AG09309 (cell line): ENCODE measurements at regions not wholly inside any gene's neighbourhood (a gene's known extent, or its start where the extent isn't known, plus 50 kb on each side); places are given as distances from the start of the nearest gene placed in this dataset.
"Not testable (repeated sequence)": the region's sequence is repeated elsewhere in the genome, so short reads cannot be mapped to it uniquely, and the experiment has no call there.

Experiments used
- DNase-seq: peaks from one replicate; pipeline ENCODE4 v3.0.0-alpha.2; 2010; ENCODE audit warnings: low read depth
- H3K4me3 ChIP-seq: 2 replicates; pipeline ENCODE4 v1.5.1; 2011; ENCODE audit warnings: mild to moderate bottlenecking, low read depth, low read length, moderate library complexity; ENCODE audit not compliant: control insufficient read depth
- CTCF ChIP-seq: IDR thresholded peaks from 2 replicates; pipeline ENCODE4 v1.5.1; 2011; ENCODE audit warnings: mild to moderate bottlenecking, low read depth, low read length, inconsistent platforms; ENCODE audit not compliant: insufficient read depth, control insufficient read depth; ENCODE audit errors: missing control alignments

- no peak for TF ChIP-seq CTCF
Measured at GRCh38 chr14:43735932-43736331, 771.2 kb downstream of the FSCB start.

DNA sequence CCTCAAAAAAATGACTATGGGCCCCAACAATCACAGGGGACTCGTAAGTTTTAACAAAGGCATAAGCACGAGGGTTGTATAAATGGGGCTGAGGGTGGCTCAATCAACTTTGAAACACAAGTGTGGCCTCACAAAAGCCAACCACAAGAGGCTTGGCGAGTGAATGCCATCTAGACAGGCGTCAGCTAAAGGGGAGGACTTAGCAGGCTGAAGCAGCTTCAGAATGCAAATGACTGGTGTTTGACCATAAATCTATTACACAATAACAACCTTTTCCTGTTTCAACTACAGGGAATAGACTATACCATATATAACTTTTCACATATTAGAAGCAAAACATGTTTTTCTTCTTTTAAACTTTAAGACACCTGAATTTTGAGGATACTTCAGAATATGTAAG is 777.9 kb downstream of the FSCB start:
- DNase-seq: no peak
- H3K4me3 ChIP-seq: no peak overlapping the region
- no peak for TF ChIP-seq CTCF

More at GRCh38 chr14:43735932-43736331, 771.2 kb downstream of the FSCB start:
- DNase-seq: no peak
- no peak overlapping the region for H3K4me3 ChIP-seq

GRCh38 chr14:43706900-43707299 is 800.2 kb downstream of the FSCB start:
- TF ChIP-seq CTCF: no peak
- peak; percentile 4 for DNase-seq
- no peak overlapping the region for H3K4me3 ChIP-seq

- not testable (repeated sequence) for DNase-seq, H3K4me3 ChIP-seq
Measured at GRCh38 chr14:43698561-43699284, 808.4 kb downstream of the FSCB start.

DNA sequence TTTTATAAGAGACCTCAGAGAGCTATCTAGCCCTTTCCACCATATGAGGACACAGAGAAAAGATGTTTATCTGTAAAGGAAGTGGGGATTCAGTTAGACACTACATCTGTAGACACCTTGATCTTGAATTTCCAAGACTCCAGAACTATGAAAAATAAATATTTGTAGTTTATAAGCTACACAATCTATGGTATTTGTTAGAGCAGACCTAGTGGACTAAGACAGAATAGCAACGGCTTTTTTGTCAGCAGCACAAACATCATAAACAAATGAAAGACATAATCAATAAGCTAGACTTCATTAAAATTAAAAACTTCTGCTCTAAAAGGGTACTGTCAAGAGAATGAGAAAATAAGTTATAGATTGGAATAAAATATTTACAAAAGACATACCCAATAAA is 810.1 kb downstream of the FSCB start:
- H3K4me3 ChIP-seq: no peak overlapping the region
- no peak for TF ChIP-seq CTCF
- no peak for DNase-seq

DNA sequence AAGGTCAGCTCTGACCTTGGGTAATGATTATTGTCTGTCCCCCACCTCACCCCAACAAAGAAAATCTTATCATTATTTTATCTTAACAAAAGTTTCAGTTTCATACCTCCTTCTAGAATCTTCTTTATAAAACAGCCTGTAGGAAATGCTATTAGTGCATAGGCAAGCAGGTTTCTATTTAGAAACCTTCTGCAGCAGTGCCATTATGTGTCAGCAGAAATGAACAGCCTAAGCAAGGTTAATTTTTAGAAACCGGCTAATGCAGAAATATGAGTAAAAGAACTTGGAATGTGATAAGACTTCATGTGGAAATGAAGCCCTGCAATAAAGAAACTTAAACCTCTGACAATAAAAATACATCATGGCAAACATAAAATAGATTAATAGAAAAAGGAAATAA is 814.4 kb downstream of the FSCB start:
- no peak overlapping the region for H3K4me3 ChIP-seq
- DNase-seq: no peak
- no peak for TF ChIP-seq CTCF

- DNase-seq: peak; percentile 14
- no peak overlapping the region for H3K4me3 ChIP-seq
- no peak for TF ChIP-seq CTCF
Measured at GRCh38 chr14:43687921-43688320, 819.2 kb downstream of the FSCB start.
